HG02973 (cell line): ENCODE measurements at regions not wholly inside any gene's neighbourhood (a gene's known extent, or its start where the extent isn't known, plus 50 kb on each side); places are given as distances from the start of the nearest gene placed in this dataset.

ENCODE experiments used
- ATAC-seq: cut with Tn5 transposase; IDR thresholded peaks from one replicate; pipeline ENCODE4 v1.9.1; 2021; ENCODE audit warnings: moderate library complexity; ENCODE audit not compliant: unreplicated experiment

DNA sequence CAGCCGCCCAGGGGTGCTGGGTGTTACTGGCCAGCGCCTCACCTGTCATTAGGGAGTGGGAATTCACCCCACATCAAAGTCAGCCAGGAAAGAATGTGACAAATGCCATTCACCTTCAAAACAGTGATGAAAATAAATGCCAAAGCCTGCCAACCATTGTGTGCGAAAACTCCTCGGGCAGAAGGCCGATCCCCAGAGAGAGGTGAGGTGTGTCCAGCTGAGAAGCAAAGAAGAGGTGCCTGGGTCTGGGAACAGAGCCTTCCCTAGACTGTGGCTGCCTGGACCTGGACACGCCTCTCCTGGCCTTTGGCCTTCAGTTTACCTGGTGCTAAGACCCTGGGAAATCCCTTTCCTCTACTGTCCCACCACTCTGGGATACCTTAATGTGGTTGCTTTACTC is 142.7 kb downstream of the CYP26B1 start:
- ATAC-seq: no peak

DNA sequence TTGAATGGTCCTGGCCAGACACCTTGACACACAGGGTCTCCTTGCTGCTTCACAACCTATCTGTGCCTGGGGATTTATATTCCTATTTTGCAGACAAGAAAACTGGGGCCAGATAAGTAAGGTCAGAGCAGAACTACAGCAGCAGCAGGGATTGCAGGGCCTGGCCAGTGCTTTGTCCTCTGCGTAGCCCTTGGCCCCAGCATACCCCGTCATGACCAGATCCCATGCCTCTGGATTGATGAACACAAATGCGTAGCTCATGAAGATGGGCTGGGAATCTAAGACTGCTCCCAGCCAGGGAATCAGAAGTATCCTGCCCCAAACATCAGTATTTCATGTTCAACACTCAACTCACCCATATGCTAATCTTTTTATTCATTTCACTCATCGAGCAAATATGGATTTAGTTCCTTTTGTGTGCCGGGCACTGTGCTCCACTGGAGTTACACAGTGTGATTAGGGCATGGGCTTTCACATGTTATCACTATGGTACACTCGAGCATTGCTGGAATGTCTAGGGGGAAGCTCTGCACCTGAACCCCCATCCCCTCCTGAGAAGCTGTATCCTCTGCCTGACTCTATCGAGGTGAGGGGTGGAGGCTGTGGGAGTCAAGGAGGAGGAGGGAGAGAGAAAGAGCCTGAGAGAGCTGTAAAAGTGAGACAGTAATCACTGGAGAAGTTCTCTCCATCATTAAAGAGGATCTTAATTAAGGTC is 143.3 kb downstream of the CYP26B1 start:
- ATAC-seq: no peak

- no peak for ATAC-seq
These were observed 143.9 kb downstream of the CYP26B1 start for GRCh38 chr2:72003796-72004195.

- no peak for ATAC-seq
These were observed 144.5 kb downstream of the CYP26B1 start for GRCh38 chr2:72003124-72003523.

GRCh38 chr2:72001937-72002690 is 145.5 kb downstream of the CYP26B1 start:
- no peak for ATAC-seq

- ATAC-seq: no peak
These were observed 147.6 kb downstream of the CYP26B1 start for GRCh38 chr2:72000110-72000509.

DNA sequence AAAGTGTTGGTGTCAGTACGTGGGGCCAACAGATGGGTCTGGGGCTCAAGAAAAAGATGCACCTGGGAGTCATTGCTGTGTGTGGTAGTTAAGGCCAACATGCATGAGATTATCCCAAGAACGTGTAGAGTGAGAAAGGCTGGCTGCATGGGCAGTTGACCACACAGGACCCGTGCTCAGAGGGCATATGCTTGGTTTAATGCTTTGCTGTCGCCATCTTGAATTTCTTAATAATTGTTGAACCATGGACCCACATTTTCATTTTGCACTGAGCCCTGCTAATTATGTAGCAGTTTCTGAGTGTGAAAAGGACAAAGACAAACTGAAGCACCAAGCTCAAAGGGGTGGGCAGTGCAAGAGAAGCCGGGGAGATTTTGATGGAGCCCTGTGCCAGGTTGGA is 148.1 kb downstream of the CYP26B1 start:
- ATAC-seq: no peak

DNA sequence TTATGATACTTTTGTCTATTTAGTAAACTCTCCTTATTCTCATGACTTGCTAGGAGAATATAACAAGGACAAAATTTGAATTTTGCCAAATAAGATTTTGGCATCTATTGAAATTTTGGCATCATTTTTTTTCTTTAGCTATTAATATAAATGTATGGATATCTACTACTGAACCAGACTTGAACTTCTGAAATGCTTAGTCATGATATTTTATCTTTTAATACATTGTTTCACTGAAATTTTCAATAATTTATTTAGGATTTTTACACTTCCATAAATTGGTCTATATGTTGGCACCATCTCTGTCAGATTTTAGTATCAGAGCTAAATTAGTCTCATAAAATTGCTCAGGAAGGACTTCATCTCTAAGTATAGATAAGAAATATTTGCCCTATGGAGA is 149.8 kb downstream of the CYP26B1 start:
- ATAC-seq: no peak

GRCh38 chr2:71995067-71995665 is 152.5 kb downstream of the CYP26B1 start:
- ATAC-seq: no peak

DNA sequence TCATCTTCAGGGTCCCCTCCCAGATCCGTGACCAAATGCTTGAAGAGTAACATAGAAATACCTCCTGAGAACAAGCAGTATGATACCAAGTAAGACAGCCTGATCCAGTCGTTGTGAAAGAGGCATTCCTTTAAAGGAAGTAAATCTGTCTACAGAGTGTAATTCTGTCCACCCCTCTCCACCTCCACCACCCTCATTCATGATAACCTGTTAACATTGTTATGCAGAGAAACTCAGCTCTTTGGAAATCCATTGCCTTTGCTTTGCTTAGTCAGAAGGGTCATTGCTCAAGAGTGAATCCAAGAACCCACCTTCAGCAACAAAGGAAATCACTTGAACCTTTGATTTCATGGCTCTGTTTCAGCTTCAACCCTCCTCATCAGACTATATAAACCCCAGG is 155.6 kb downstream of the CYP26B1 start:
- no peak for ATAC-seq

- no peak for ATAC-seq
These were observed 156.3 kb downstream of the CYP26B1 start for GRCh38 chr2:71991397-71991796.

DNA sequence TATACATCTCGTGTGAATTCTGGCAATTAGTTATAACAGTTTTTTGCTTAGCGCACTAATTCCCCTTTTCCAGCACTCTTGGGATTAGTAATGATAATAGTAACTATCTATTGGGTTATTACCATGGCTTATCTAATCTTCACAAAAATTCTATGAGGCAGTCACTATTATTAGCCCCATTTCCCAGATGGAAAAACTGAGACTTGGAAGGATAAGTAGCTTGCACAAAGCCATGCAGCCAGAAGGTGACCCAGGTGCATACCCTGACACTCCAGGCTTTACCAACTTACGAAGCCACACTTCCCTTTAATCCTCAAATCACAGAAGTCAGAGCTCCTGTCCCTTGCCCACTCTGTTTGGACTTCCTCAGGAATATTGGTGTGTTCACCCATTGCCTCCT is 156.8 kb downstream of the CYP26B1 start:
- ATAC-seq: no peak

DNA sequence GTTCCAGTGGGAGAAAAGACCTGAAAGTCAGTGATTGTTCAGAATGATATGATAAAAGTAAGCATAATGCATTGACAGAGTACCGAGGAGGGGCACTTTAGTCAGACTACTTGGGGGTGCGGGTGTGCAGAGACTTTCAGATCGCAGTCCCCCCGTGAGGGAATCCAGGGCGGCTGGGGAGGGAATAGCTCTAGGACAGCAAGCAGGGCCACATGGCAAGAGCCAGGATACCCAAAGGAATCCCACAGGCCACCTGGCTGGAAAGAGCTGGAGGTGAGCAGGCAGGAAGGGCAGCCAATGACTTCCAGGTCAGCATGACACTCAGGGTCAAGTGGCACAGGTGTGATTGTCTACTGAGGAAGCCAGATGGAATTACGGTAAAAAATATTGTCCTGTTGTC is 157.5 kb downstream of the CYP26B1 start:
- ATAC-seq: no peak

- ATAC-seq: no peak
These were observed 158.0 kb downstream of the CYP26B1 start for GRCh38 chr2:71989671-71990070.

DNA sequence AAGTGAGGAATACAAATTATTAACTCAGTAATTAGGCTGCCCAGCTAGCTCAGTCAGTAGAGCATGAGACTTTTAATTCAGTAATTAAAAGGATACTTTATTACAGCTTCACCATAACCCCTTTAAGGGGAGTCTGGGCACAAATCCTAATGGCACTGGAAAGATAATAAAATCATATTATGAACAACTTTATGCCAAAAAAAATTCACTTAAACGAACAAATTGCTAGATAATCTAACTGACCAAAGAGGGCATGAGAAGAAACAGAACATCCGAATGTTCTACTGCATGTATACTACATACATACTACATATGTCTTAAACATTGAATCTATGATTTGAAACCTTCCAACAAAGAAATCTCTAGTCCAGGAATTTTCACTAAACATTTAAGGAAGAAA is 159.5 kb downstream of the CYP26B1 start:
- no peak for ATAC-seq

- no peak for ATAC-seq
These were observed 171.0 kb downstream of the CYP26B1 start for GRCh38 chr2:71976685-71977084.

DNA sequence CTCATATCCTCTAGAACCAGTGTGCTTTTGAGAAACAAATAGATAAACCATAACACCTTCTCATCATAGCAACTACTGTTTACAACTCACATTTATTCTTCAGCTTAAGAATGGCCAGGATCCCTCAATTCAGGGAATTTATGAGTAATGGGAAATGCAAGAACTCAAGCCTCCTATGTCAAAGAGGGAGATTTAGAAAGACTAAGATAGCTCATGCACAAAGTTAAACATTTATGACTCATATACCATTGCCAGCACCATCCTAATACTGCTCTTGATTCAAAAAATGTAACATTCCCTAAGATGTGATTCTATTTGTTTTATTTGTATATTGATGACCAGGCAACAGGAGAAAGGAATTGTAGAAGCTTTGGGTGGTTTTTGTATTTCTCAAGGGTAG is 172.8 kb downstream of the CYP26B1 start:
- no peak for ATAC-seq

DNA sequence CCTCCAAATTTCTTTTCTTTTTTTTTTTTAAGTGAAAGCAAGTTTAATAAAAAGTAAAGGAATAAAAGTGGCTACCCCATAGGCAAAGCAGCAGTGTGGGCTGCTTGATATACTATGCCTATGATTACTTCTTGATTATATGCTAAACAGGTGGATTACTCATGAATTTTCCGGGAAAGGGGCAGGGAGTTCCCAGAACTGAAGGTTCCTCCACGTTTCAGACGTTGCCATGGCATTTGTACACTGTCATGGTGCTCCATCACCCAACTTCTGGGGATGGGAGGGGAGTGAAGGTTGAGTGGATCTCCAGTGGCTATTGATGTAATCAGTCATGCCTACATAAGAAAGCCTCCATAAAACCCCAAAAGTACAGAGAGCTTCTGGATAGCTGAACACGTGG is 176.2 kb downstream of the CYP26B1 start:
- ATAC-seq: no peak

GRCh38 chr2:71965530-71965929 is 182.1 kb downstream of the CYP26B1 start:
- ATAC-seq: no peak

GRCh38 chr2:71962911-71963694 is 184.6 kb downstream of the CYP26B1 start:
- no peak for ATAC-seq

DNA sequence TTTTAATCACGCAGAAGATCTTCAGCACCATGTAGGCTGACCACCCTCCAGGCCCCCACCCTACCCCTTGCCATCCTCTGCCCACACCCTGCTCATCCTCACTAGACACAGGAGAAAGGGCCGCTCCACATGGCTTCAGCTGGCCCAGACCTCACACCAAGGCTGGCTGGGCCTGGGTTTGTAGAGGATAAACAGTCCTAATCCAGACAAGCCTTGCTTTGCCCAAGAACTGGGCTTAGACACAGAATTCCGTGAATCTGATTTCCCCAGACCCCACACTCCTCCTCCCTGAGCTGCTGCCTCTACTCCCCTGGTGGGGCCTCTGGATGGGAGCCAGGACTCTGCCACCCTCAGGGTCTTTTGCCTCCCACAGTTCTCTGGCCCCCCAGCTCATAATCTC is 185.3 kb downstream of the CYP26B1 start:
- ATAC-seq: no peak
